ENCODE measurements at regions not wholly inside any gene's neighbourhood (a gene's known extent, or its start where the extent isn't known, plus 50 kb on each side); places are given as distances from the start of the nearest gene placed in this dataset.

DNA sequence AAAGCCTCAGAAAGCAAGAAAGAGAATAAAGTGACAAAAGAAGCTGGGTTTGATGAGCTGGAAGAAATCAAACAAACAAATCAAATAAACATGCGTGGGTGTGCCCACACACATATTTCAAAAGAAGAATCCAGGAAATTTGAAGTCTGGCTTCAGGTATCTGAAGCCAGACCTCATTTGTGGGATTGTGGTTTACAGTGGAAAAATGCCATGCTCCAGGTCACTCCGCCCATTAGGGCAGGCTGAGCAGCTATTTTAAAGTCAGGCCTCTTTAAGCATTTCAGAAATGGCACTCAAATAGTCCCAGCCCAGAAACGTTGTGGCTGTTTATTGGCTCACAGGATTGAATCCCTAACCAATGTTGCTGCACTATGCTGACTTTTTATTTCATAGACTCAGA is 226.1 kb upstream of the F9 start:
- no peak for DNase-seq (ENCODE audit: low spot score)
- H3K27ac ChIP-seq (ENCODE audit: poor library complexity, severe bottlenecking) = no peak overlapping the region
- no peak for TF ChIP-seq CTCF (IDR thresholded peaks at IDR 0.05; ENCODE audit: poor library complexity, severe bottlenecking)
- H3K36me3 ChIP-seq (ENCODE audit: low read depth) = no peaks in the 10 kb centered on the region
- H3K4me3 ChIP-seq (ENCODE audit: severe bottlenecking) = no peak overlapping the region
- no peaks in the 10 kb centered on the region for H3K4me1 ChIP-seq (ENCODE audit: insufficient read depth, poor library complexity, severe bottlenecking)
- no peaks in the 10 kb centered on the region for H3K9me3 ChIP-seq (ENCODE audit: severe bottlenecking)
- H3K27me3 ChIP-seq (ENCODE audit: insufficient read depth, poor library complexity, severe bottlenecking) = no peaks in the 10 kb centered on the region
- no peak for ATAC-seq (ENCODE audit: low read depth)

DNA sequence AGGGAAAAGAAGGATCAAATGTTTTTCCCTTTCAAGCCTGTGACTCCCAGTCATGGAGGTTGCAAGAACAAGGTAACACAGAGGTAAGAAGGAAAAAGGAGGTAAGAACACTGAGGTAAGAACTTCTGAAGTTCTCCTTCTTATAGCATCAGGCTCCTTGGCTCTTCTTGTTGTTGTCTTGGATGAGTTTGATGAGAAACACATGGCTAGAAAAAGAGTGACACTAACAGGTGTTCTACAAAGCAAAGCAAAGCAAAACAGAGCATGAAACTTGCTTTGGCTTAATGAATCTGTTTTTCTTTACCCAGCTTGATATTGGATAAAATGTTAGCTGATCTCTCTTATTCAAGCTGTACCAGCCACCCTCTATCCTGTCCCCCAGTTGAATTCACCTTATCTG is 231.2 kb upstream of the F9 start:
- DNase-seq (ENCODE audit: low spot score) = no peak
- ATAC-seq (ENCODE audit: low read depth) = no peak
- TF ChIP-seq CTCF (IDR thresholded peaks at IDR 0.05; ENCODE audit: poor library complexity, severe bottlenecking) = no peak
- Histone ChIP-seq H3K4me3 (ENCODE audit: severe bottlenecking) (no peak overlapping the region), H3K9me3 (ENCODE audit: severe bottlenecking) (no peaks in the 10 kb centered on the region), H3K27me3 (ENCODE audit: insufficient read depth, poor library complexity, severe bottlenecking) (no peaks in the 10 kb centered on the region), H3K4me1 (ENCODE audit: insufficient read depth, poor library complexity, severe bottlenecking) (no peaks in the 10 kb centered on the region), H3K27ac (ENCODE audit: poor library complexity, severe bottlenecking) (no peak overlapping the region), H3K36me3 (ENCODE audit: low read depth) (no peaks in the 10 kb centered on the region)

DNA sequence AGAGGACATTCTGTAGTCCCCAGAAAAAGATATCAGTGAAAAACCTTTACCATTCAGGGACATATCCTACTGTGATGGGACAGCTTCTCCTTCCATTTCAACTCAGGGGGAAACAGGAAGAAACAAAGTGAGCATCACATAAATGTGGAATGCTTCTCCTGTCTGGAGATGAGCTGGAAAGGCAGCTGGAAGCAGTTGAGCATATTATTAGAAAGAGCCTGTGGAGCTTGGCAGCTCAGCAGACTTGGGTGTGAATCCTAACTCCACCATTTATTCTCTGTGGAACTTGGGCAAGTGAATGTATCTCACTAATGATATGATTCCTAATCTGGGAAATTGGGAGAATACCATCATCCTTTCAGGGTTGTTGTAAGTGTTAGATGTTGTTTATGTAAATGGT is 232.1 kb upstream of the F9 start:
- Histone ChIP-seq H3K27ac (ENCODE audit: poor library complexity, severe bottlenecking) (no peak overlapping the region), H3K36me3 (ENCODE audit: low read depth) (no peaks in the 10 kb centered on the region), H3K4me3 (ENCODE audit: severe bottlenecking) (no peak overlapping the region), H3K27me3 (ENCODE audit: insufficient read depth, poor library complexity, severe bottlenecking) (no peaks in the 10 kb centered on the region), H3K9me3 (ENCODE audit: severe bottlenecking) (no peaks in the 10 kb centered on the region), H3K4me1 (ENCODE audit: insufficient read depth, poor library complexity, severe bottlenecking) (no peaks in the 10 kb centered on the region)
- DNase-seq (ENCODE audit: low spot score) (no peak), ATAC-seq (ENCODE audit: low read depth) (no peak)
- no peak for TF ChIP-seq CTCF (IDR thresholded peaks at IDR 0.05; ENCODE audit: poor library complexity, severe bottlenecking)

- Histone ChIP-seq H3K4me3 (ENCODE audit: severe bottlenecking) (no peak overlapping the region), H3K9me3 (ENCODE audit: severe bottlenecking) (no peaks in the 10 kb centered on the region), H3K27ac (ENCODE audit: poor library complexity, severe bottlenecking) (no peak overlapping the region), H3K4me1 (ENCODE audit: insufficient read depth, poor library complexity, severe bottlenecking) (no peaks in the 10 kb centered on the region), H3K27me3 (ENCODE audit: insufficient read depth, poor library complexity, severe bottlenecking) (no peaks in the 10 kb centered on the region), H3K36me3 (ENCODE audit: low read depth) (no peaks in the 10 kb centered on the region)
- DNase-seq (ENCODE audit: low spot score) (no peak), ATAC-seq (ENCODE audit: low read depth) (no peak)
- no peak for TF ChIP-seq CTCF (IDR thresholded peaks at IDR 0.05; ENCODE audit: poor library complexity, severe bottlenecking)
Measured at GRCh38 chrX:139297638-139298037, 232.9 kb upstream of the F9 start.

DNA sequence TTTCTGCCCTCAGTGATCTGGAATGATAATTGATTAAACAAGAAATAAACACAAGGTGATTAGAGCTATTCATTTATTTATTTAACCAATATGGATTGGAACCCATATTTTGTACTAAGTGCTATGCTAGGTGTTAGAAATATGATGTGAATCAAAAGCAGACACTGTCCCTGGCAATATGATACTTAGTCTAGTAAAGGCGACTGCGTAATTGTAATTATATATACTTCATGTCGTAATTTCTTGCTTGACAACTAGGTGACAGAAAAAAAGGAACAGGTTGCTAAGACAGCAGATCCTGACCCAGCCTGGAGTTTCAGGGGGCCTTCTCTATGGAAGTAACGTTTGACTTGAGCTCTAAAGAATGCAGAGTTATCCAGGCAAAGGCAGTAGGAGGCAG is 236.5 kb upstream of the F9 start:
- no peak overlapping the region for H3K4me3 ChIP-seq (ENCODE audit: severe bottlenecking)
- no peaks in the 10 kb centered on the region for H3K9me3 ChIP-seq (ENCODE audit: severe bottlenecking)
- no peaks in the 10 kb centered on the region for H3K27me3 ChIP-seq (ENCODE audit: insufficient read depth, poor library complexity, severe bottlenecking)
- ATAC-seq (ENCODE audit: low read depth) = no peak
- no peaks in the 10 kb centered on the region for H3K36me3 ChIP-seq (ENCODE audit: low read depth)
- DNase-seq (ENCODE audit: low spot score) = no peak
- no peaks in the 10 kb centered on the region for H3K4me1 ChIP-seq (ENCODE audit: insufficient read depth, poor library complexity, severe bottlenecking)
- H3K27ac ChIP-seq (ENCODE audit: poor library complexity, severe bottlenecking) = no peak overlapping the region
- TF ChIP-seq CTCF (IDR thresholded peaks at IDR 0.05; ENCODE audit: poor library complexity, severe bottlenecking) = no peak

Measured in RWPE2 (cell line).